H1 (cell line): ENCODE measurements at regions not wholly inside any gene's neighbourhood (a gene's known extent, or its start where the extent isn't known, plus 50 kb on each side); places are given as distances from the start of the nearest gene placed in this dataset.

ENCODE experiments used
- CTCF ChIA-PET: fragments of 300-600 bp; sonication (Branson Sonifier 250); formaldehyde crosslinking; loops from one replicate; lab custom pipeline; 2021; ENCODE audit not compliant: partially characterized antibody; lab: Charles Lee
- POLR2A ChIA-PET: fragments of 300-600 bp; sonication (Branson Sonifier 250); formaldehyde crosslinking; loops from one replicate; lab custom pipeline; 2021; ENCODE audit warnings: inconsistent platforms; ENCODE audit not compliant: partially characterized antibody; lab: Charles Lee
- DNase-seq, 2 experiments: peaks; one replicate each; pipeline versions ENCODE4 v3.0.0 to v3.0.0-alpha.2; 2010 to 2022; ENCODE audit warnings: low spot score in 2 of 2, low read depth in 1 of 2, mixed read lengths in 1 of 2
- FAIRE-seq: peaks from 2 replicates; lab custom pipeline; 2011; peaks lifted over from hg19 to GRCh38; lab: Jason Lieb, UNC
- H2AFZ ChIP-seq: 2 replicates; pipeline ENCODE4 v1.8.1; 2012; ENCODE audit warnings: low read length, inconsistent platforms
- H2AK5ac ChIP-seq: 2 replicates; pipeline ENCODE4 v1.6.1; 2013; ENCODE audit warnings: low read depth, low read length
- H2BK120ac ChIP-seq: replicated peaks from 2 replicates; pipeline ENCODE3; 2013; ENCODE audit warnings: low read depth, low read length, inconsistent platforms
- H2BK12ac ChIP-seq: 2 replicates; pipeline ENCODE4 v1.6.1; 2013; ENCODE audit warnings: low read depth, low read length
- H2BK15ac ChIP-seq: 2 replicates; pipeline ENCODE4 v1.6.1; 2013; ENCODE audit warnings: low read length
- H2BK20ac ChIP-seq: 2 replicates; pipeline ENCODE4 v1.6.1; 2013; ENCODE audit warnings: low read length
- H2BK5ac ChIP-seq: 2 replicates; pipeline ENCODE4 v1.6.1; 2013; ENCODE audit warnings: low read depth, low read length
- H3K14ac ChIP-seq: 2 replicates; pipeline ENCODE4 v1.6.1; 2013; ENCODE audit warnings: inconsistent platforms; ENCODE audit not compliant: insufficient read length
- H3K18ac ChIP-seq: 2 replicates; pipeline ENCODE4 v1.6.1; 2013; ENCODE audit warnings: low read length; ENCODE audit errors: extremely low read depth
- H3K23ac ChIP-seq: 2 replicates; pipeline ENCODE4 v1.6.1; 2013; ENCODE audit warnings: inconsistent platforms; ENCODE audit not compliant: insufficient read length
- H3K23me2 ChIP-seq: 2 replicates; pipeline ENCODE4 v1.6.1; 2013; ENCODE audit warnings: low read depth, low read length
- H3K27ac ChIP-seq: 2 replicates; pipeline ENCODE4 v1.6.1; 2011; ENCODE audit warnings: low read depth, low read length, inconsistent platforms
- H3K27me3 ChIP-seq, 4 experiments: replicated peaks in 1 of 4; 1 replicate in 1 of 4; 2 replicates in 3 of 4; pipeline versions ENCODE4 v1.6.1 to v1.8.1; 2011 to 2013; ENCODE audit warnings: low read length in 3 of 4, mild to moderate bottlenecking in 3 of 4, inconsistent platforms in 2 of 4, mixed read lengths in 2 of 4, moderate library complexity in 1 of 4; ENCODE audit not compliant: control insufficient read depth in 3 of 4, insufficient read depth in 3 of 4; ENCODE audit errors: extremely low read depth in 1 of 4
- H3K36me3 ChIP-seq, 4 experiments: 2 replicates each; pipeline versions ENCODE4 v1.6.1 to v1.8.1; 2011 to 2013; ENCODE audit warnings: mild to moderate bottlenecking in 4 of 4, low read length in 3 of 4, moderate library complexity in 2 of 4, control low read depth in 1 of 4, inconsistent platforms in 1 of 4; ENCODE audit not compliant: insufficient read depth in 4 of 4, control insufficient read depth in 2 of 4
- H3K4ac ChIP-seq: replicated peaks from 2 replicates; pipeline ENCODE3; 2013; ENCODE audit warnings: low read length, low read depth, mixed read lengths, inconsistent platforms; ENCODE audit not compliant: insufficient read length
- H3K4me1 ChIP-seq, 4 experiments: replicated peaks in 1 of 4; 1 replicate in 1 of 4; 2 replicates in 3 of 4; pipeline versions ENCODE4 v1.6.1 to v1.8.1; 2011 to 2013; ENCODE audit warnings: low read length in 3 of 4, inconsistent platforms in 2 of 4, mixed read lengths in 1 of 4; ENCODE audit not compliant: insufficient read depth in 4 of 4, control insufficient read depth in 3 of 4
- H3K4me2 ChIP-seq, 2 experiments: 2 replicates each; pipeline versions ENCODE4 v1.6.1 to v1.8.1; 2011 to 2013; ENCODE audit warnings: low read depth in 2 of 2, low read length in 2 of 2, control low read depth in 1 of 2, inconsistent platforms in 1 of 2, mild to moderate bottlenecking in 1 of 2; ENCODE audit not compliant: insufficient read depth in 1 of 2
- H3K4me3 ChIP-seq, 4 experiments: fragments of 200-600, 300-600 bp in 1 of 4; sonication (generic), shearing (Covaris generic), sonication (Bioruptor Twin) in 1 of 4; 2 replicates each; pipeline versions ENCODE4 v1.5.1 to v1.8.1; 2011 to 2016; ENCODE audit warnings: low read length in 4 of 4, low read depth in 3 of 4, control low read depth in 2 of 4, inconsistent platforms in 2 of 4, mild to moderate bottlenecking in 2 of 4, mixed read lengths in 1 of 4, moderate library complexity in 1 of 4; ENCODE audit not compliant: insufficient read depth in 2 of 4; ENCODE audit errors: extremely low read depth in 1 of 4
- H3K56ac ChIP-seq: replicated peaks from 2 replicates; pipeline ENCODE3; 2013; ENCODE audit warnings: low read depth, mild to moderate bottlenecking, mixed read lengths, low read length, inconsistent platforms; ENCODE audit not compliant: insufficient read length
- H3K79me1 ChIP-seq: 2 replicates; pipeline ENCODE4 v1.6.1; 2013; ENCODE audit warnings: low read depth, low read length, control low read depth
- H3K79me2 ChIP-seq, 2 experiments: 2 replicates each; pipeline versions ENCODE4 v1.6.1 to v1.8.1; 2012 to 2013; ENCODE audit warnings: low read length in 2 of 2, mild to moderate bottlenecking in 2 of 2, inconsistent platforms in 1 of 2; ENCODE audit not compliant: insufficient read depth in 2 of 2, control insufficient read depth in 1 of 2
- H3K9ac ChIP-seq, 4 experiments: replicated peaks in 1 of 4; 1 replicate in 1 of 4; 2 replicates in 3 of 4; pipeline versions ENCODE4 v1.6.1 to v1.8.1; 2011 to 2013; ENCODE audit warnings: low read depth in 3 of 4, low read length in 3 of 4, control low read depth in 2 of 4, mild to moderate bottlenecking in 2 of 4, moderate library complexity in 2 of 4, inconsistent platforms in 1 of 4; ENCODE audit errors: extremely low read depth in 1 of 4
- H3K9me3 ChIP-seq, 2 experiments: 2 replicates each; pipeline versions ENCODE4 v1.6.1 to v1.8.1; 2012 to 2013; ENCODE audit warnings: mild to moderate bottlenecking in 2 of 2, moderate library complexity in 2 of 2, control low read depth in 1 of 2, inconsistent platforms in 1 of 2, low read depth in 1 of 2, low read length in 1 of 2, mixed read lengths in 1 of 2; ENCODE audit not compliant: insufficient read depth in 2 of 2
- H4K20me1 ChIP-seq, 2 experiments: replicated peaks in 1 of 2; 2 replicates each; pipeline versions ENCODE3 to v1.8.1; 2011 to 2013; ENCODE audit warnings: inconsistent platforms in 2 of 2, low read length in 2 of 2, mild to moderate bottlenecking in 1 of 2; ENCODE audit not compliant: insufficient read depth in 2 of 2, control insufficient read depth in 1 of 2
- H4K5ac ChIP-seq: 2 replicates; pipeline ENCODE4 v1.6.1; 2013; ENCODE audit warnings: low read length, low read depth, mixed read lengths, inconsistent platforms; ENCODE audit not compliant: insufficient read length
- H4K8ac ChIP-seq: 2 replicates; pipeline ENCODE4 v1.8.0; 2013; ENCODE audit warnings: mild to moderate bottlenecking, moderate library complexity, low read length, inconsistent platforms; ENCODE audit not compliant: insufficient read depth; ENCODE audit errors: extremely low read depth
- H4K91ac ChIP-seq: replicated peaks from 2 replicates; pipeline ENCODE3; 2013; ENCODE audit warnings: low read length, mixed read lengths, inconsistent platforms; ENCODE audit not compliant: insufficient read length
- CBX5 ChIP-seq: fragments of 300-800, 300-1000 bp; sonication (generic); IDR thresholded peaks from 2 replicates; pipeline ENCODE4 v1.7.1; 2016; ENCODE audit warnings: antibody characterized with exemption, low read length, low read depth
- CBX8 ChIP-seq: fragments of 300-800, 300-1000 bp; sonication (generic); IDR thresholded peaks from 2 replicates; pipeline ENCODE4 v1.7.1; 2016; ENCODE audit warnings: low read depth, low read length, borderline replicate concordance
- CEBPB ChIP-seq: IDR thresholded peaks from 2 replicates; pipeline ENCODE4 v1.6.1; 2012; ENCODE audit warnings: low read depth, low read length
- CHD2 ChIP-seq: IDR thresholded peaks from 2 replicates; pipeline ENCODE4 v1.6.1; 2012; ENCODE audit warnings: low read length, improper control_type of control experiment
- CREB1 ChIP-seq: IDR thresholded peaks from 2 replicates; pipeline ENCODE4 v1.6.1; 2012; ENCODE audit warnings: inconsistent platforms
- CTBP2 ChIP-seq: IDR thresholded peaks from 2 replicates; pipeline ENCODE4 v1.7.0; 2011; ENCODE audit warnings: borderline replicate concordance, mild to moderate bottlenecking, moderate library complexity, mixed read lengths, low read length; ENCODE audit not compliant: insufficient read depth, insufficient read length
- EP300 ChIP-seq, 2 experiments: IDR thresholded peaks; 1 replicate in 1 of 2; 2 replicates in 1 of 2; pipeline ENCODE4 v1.6.1; 2011 to 2012; ENCODE audit warnings: low read depth in 2 of 2, low read length in 2 of 2, mild to moderate bottlenecking in 2 of 2, borderline replicate concordance in 1 of 2, inconsistent platforms in 1 of 2, moderate library complexity in 1 of 2
- EZH2 ChIP-seq: fragments of 200-600 bp; sonication (generic); IDR thresholded peaks from 2 replicates; pipeline ENCODE4 v1.7.1; 2012; ENCODE audit warnings: low read depth, mild to moderate bottlenecking, moderate library complexity, low read length, inconsistent platforms; ENCODE audit not compliant: severe bottlenecking
- FOSL1 ChIP-seq: IDR thresholded peaks from 2 replicates; pipeline ENCODE4 v1.6.1; 2011; ENCODE audit warnings: mild to moderate bottlenecking, low read depth, low read length, moderate library complexity; ENCODE audit not compliant: insufficient read depth
- GABPA ChIP-seq: IDR thresholded peaks from 2 replicates; pipeline ENCODE4 v1.6.1; 2011; ENCODE audit warnings: mild to moderate bottlenecking, low read length, moderate library complexity, borderline replicate concordance; ENCODE audit not compliant: insufficient read depth
- NRF1 ChIP-seq: IDR thresholded peaks from 2 replicates; pipeline ENCODE4 v1.6.1; 2011; ENCODE audit warnings: mild to moderate bottlenecking, low read depth, low read length, improper control_type of control experiment
- SIN3A ChIP-seq, 2 experiments: IDR thresholded peaks in 1 of 2; conservative IDR thresholded peaks in 1 of 2; 2 replicates each; pipeline ENCODE4 v1.6.1; 2011 to 2012; ENCODE audit warnings: low read length in 2 of 2, improper control_type of control experiment in 1 of 2, low read depth in 1 of 2, mild to moderate bottlenecking in 1 of 2
- SP4 ChIP-seq: IDR thresholded peaks from 2 replicates; pipeline ENCODE4 v1.6.1; 2012; ENCODE audit warnings: low read length, inconsistent platforms
- TAF1 ChIP-seq: IDR thresholded peaks from 2 replicates; pipeline ENCODE4 v1.6.1; 2011; ENCODE audit warnings: mild to moderate bottlenecking, low read depth, low read length
- WGBS, 2 experiments: shearing (Covaris generic) in 1 of 2; methylation state at CpG; one replicate each; pipeline versions ENCODE4 v1.1.6 to v1.1.7; 2013 to 2015; ENCODE audit warnings: low lambda C conversion rate in 2 of 2, mixed read lengths in 2 of 2, inconsistent platforms in 1 of 2, low coverage in 1 of 2, missing lambda C conversion rate in 1 of 2; ENCODE audit not compliant: insufficient replicate concordance in 2 of 2, insufficient coverage in 1 of 2, insufficient read length in 1 of 2; ENCODE audit errors: extremely low coverage in 1 of 2, missing lambda C conversion rate in 1 of 2; 5-methylcytosine and 5-hydroxymethylcytosine counted together
- TF ChIP-seq, protein P1 (sequence below): IDR thresholded peaks from 2 replicates; pipeline ENCODE4 v1.6.1; 2011; ENCODE audit warnings: low read depth, mild to moderate bottlenecking, low read length; ENCODE audit not compliant: insufficient read depth

DNA sequence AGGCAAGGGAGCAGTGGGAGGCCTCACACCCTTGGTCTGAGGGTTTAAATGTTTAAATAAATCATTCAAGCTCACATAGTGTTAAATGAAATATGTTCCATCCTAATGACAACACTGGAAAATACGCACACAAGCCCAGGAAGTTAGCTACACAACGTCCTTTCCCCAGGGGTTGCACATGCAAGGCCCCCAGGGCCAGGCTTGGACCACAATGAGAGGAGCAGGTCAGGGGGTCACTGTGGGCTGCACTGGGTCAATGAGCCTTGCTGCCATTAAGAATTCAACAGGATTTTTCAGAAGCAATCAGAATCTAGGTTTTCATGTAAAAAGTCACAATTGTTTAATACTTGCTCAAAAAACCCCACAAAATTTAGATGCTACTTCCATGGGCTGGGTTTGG lies 64.9 kb upstream of the ADCY1 start:
- Histone ChIP-seq H2BK15ac (no peak overlapping the region), H3K4ac (no peak overlapping the region), H2BK5ac (no peak overlapping the region), H3K79me2 (no peaks in the 10 kb centered on the region), H3K23ac (no peak overlapping the region), H4K5ac (no peak overlapping the region), H3K36me3 (no peaks in the 10 kb centered on the region; a peak in 1 of 8 replicates), H2AFZ (no peak overlapping the region), H4K91ac (no peak overlapping the region), H3K56ac (no peak overlapping the region), H3K27ac (no peak overlapping the region), H2BK20ac (no peak overlapping the region), H4K8ac (no peak overlapping the region), H2BK12ac (no peak overlapping the region), H3K4me2 (no peak overlapping the region), H3K18ac (no peak overlapping the region), H2BK120ac (no peak overlapping the region), H4K20me1 (no peaks in the 10 kb centered on the region), H3K79me1 (no peaks in the 10 kb centered on the region), H2AK5ac (no peak overlapping the region), H3K4me1 (peaks cover 0 to 5% (median 0%) of the 10 kb centered on the region in 4 experiments; a peak in 2 of 7 replicates), H3K23me2 (peaks cover 3% of the 10 kb centered on the region; the same call in 1 of the 2 replicates), H3K27me3 (no peaks in the 10 kb centered on the region), H3K9me3 (peaks cover 14% of the 10 kb centered on the region in 2 experiments), H3K9ac (no peak overlapping the region), H3K4me3 (no peak overlapping the region), H3K14ac (no peak overlapping the region)
- ChIA-PET CTCF (no interaction called here), POLR2A (no interaction called here)
- DNase-seq, result no peak
- 83% methylated on average over 2 of the region's 2 CpGs; no CpG with 5 or more reads in 1 of the 2 experiments for WGBS, 2 experiments
- no peak for FAIRE-seq
- TF ChIP-seq CHD2 (no peak), SP4 (no peak), NRF1 (no peak), TAF1 (no peak), SIN3A (conservative IDR thresholded peaks at IDR 0.05 in 1 of 2, IDR thresholded peaks at IDR 0.05 in 1 of 2; ENCODE audit: low read depth in 1 of 2, low read length in 2 of 2) (no peak), GABPA (no peak), CEBPB (no peak), CTBP2 (no peak), CREB1 (no peak), EZH2 (no peak), CBX5 (no peak), EP300 (IDR thresholded peaks at IDR 0.05; ENCODE audit: borderline replicate concordance in 1 of 2, low read depth in 2 of 2, low read length in 2 of 2) (no peak), CBX8 (no peak), FOSL1 (no peak)
- TF ChIP-seq, protein P1, sequence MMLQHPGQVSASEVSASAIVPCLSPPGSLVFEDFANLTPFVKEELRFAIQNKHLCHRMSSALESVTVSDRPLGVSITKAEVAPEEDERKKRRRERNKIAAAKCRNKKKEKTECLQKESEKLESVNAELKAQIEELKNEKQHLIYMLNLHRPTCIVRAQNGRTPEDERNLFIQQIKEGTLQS, result no peak
